Adrenal gland (tissue), 9 donors: ENCODE measurements at regions not wholly inside any gene's neighbourhood (a gene's known extent, or its start where the extent isn't known, plus 50 kb on each side); places are given as distances from the start of the nearest gene placed in this dataset.

Experiments
- DNase-seq, 7 donors: peaks; one replicate each; pipeline ENCODE4 v3.0.0-alpha.2; 2019 to 2020
- H3K27ac ChIP-seq, 5 donors: fragments of 200-600 bp; sonication (generic) in 4 of 5; 1 replicate in 3 of 5; 2 replicates in 2 of 5; pipeline versions ENCODE4 v1.5.1 to v1.8.0; 2016 to 2020; ENCODE audit warnings: mild to moderate bottlenecking in 1 of 5
- H3K27me3 ChIP-seq: fragments of 200-600 bp; 2 replicates; pipeline ENCODE4 v1.8.0; 2021
- H3K36me3 ChIP-seq, 2 donors: fragments of 200-600 bp; replicated peaks in 1 of 2; 1 replicate in 1 of 2; 2 replicates in 1 of 2; pipeline versions ENCODE4 v1.5.1 to v1.8.0; 2018 to 2022
- H3K4me1 ChIP-seq, 2 donors: fragments of 200-600 bp; replicated peaks in 1 of 2; 1 replicate in 1 of 2; 2 replicates in 1 of 2; pipeline versions ENCODE4 v1.5.1 to v1.8.0; 2018 to 2021
- H3K4me3 ChIP-seq, 4 donors: fragments of 200-600 bp; sonication (generic) in 3 of 4; one replicate each; pipeline ENCODE4 v1.5.1; 2016 to 2018
- H3K9me3 ChIP-seq, 3 donors: fragments of 200-600 bp; sonication (generic) in 1 of 3; replicated peaks in 1 of 3; 1 replicate in 2 of 3; 2 replicates in 1 of 3; pipeline versions ENCODE4 v1.5.1 to v1.8.0; 2016 to 2021
- CTCF ChIP-seq, 6 experiments: fragments of 450-650 bp in 4 of 6; fragments of 200-600 bp in 2 of 6; sonication (generic) in 1 of 6; IDR thresholded peaks; 1 replicate in 5 of 6; 2 replicates in 1 of 6; pipeline versions ENCODE4 v1.5.1 to v1.8.0; 2016 to 2021; ENCODE audit warnings: antibody characterized with exemption in 6 of 6, mild to moderate bottlenecking in 2 of 6, moderate library complexity in 1 of 6
- POLR2A ChIP-seq, 2 donors: fragments of 450-650 bp; IDR thresholded peaks; one replicate each; pipeline ENCODE4 v1.6.1; 2017; ENCODE audit warnings: antibody characterized with exemption in 2 of 2, mild to moderate bottlenecking in 2 of 2, moderate library complexity in 1 of 2
- WGBS, 4 donors: extraction: QIAGEN DNeasy Blood & Tissue Kit in 2 of 4; methylation state at CpG; one replicate each; pipeline versions ENCODE4 v1.1.5 to v1.1.7; 2013 to 2017; 5-methylcytosine and 5-hydroxymethylcytosine counted together
- intact Hi-C, 2 donors: fragments of 100-400 bp; cut with DNase I; formaldehyde crosslinking; loops; one replicate each; pipeline versions ENCODE4 v1.14.1 to v1.15.0; 2022 to 2023
- donor health status: healthy with polysubstance abuse.
- donor health status: Bipolar disorder and iron deficiency.
- donor health status: DM: yes; HTN: yes; CAD: no.
- donor health status: DM: no; HTN: no; CAD: no.
- donor health status: DM: no; HTN: no; CAD: no.

GRCh38 chr21:22711636-22712035 is 1713.4 kb downstream of the NCAM2 start:
- Histone ChIP-seq H3K36me3 (no peaks in the 10 kb centered on the region), H3K27ac (no peak overlapping the region), H3K9me3 (no peaks in the 10 kb centered on the region), H3K4me3 (no peak overlapping the region), H3K27me3 (no peaks in the 10 kb centered on the region), H3K4me1 (no peaks in the 10 kb centered on the region)
- intact Hi-C loops = no loop called here
- DNase-seq = no peak
- no peak for TF ChIP-seq CTCF (IDR thresholded peaks at IDR 0.05)
- TF ChIP-seq POLR2A (IDR thresholded peaks at IDR 0.05) = no peak

GRCh38 chr21:22725436-22725835 is 1727.2 kb downstream of the NCAM2 start:
- WGBS, 4 donors = 70 to 83% (median 75%) methylated on average over 3 of the region's 3 CpGs
- no peak overlapping the region for H3K27ac ChIP-seq
- no peaks in the 10 kb centered on the region for H3K36me3 ChIP-seq
- intact Hi-C loops = no loop called here
- H3K4me1 ChIP-seq = no peaks in the 10 kb centered on the region
- H3K4me3 ChIP-seq = no peak overlapping the region
- TF ChIP-seq POLR2A (IDR thresholded peaks at IDR 0.05) = no peak
- TF ChIP-seq CTCF (IDR thresholded peaks at IDR 0.05) = no peak
- H3K27me3 ChIP-seq = no peaks in the 10 kb centered on the region
- no peaks in the 10 kb centered on the region for H3K9me3 ChIP-seq
- DNase-seq = no peak

GRCh38 chr21:22728091-22728490 is 1729.9 kb downstream of the NCAM2 start:
- TF ChIP-seq CTCF (IDR thresholded peaks at IDR 0.05) (no peak), POLR2A (IDR thresholded peaks at IDR 0.05) (no peak)
- Histone ChIP-seq H3K4me1 (no peaks in the 10 kb centered on the region), H3K9me3 (no peaks in the 10 kb centered on the region), H3K27me3 (no peaks in the 10 kb centered on the region), H3K27ac (no peak overlapping the region), H3K36me3 (no peaks in the 10 kb centered on the region), H3K4me3 (no peak overlapping the region)
- intact Hi-C loops = no loop called here
- no peak for DNase-seq
- WGBS, 4 donors = 66 to 81% (median 70%) methylated on average over 2 of the region's 2 CpGs

GRCh38 chr21:22743085-22743484 is 1744.9 kb downstream of the NCAM2 start:
- no peaks in the 10 kb centered on the region for H3K4me1 ChIP-seq
- H3K36me3 ChIP-seq = no peaks in the 10 kb centered on the region
- intact Hi-C loops = no loop called here
- no peaks in the 10 kb centered on the region for H3K27me3 ChIP-seq
- TF ChIP-seq POLR2A (IDR thresholded peaks at IDR 0.05) (no peak), CTCF (IDR thresholded peaks at IDR 0.05) (no peak)
- H3K9me3 ChIP-seq = peaks cover 0 to under 1% (median 0%) of the 10 kb centered on the region in 3 donors
- H3K4me3 ChIP-seq = no peak overlapping the region
- H3K27ac ChIP-seq = no peak overlapping the region
- no peak for DNase-seq
